IPS-11a (cell line): ENCODE measurements at regions not wholly inside any gene's neighbourhood (a gene's known extent, or its start where the extent isn't known, plus 50 kb on each side); places are given as distances from the start of the nearest gene placed in this dataset.

Source experiments
- H3K4me3 ChIP-seq: one replicate; pipeline ENCODE4 v1.5.1; 2013; ENCODE audit warnings: low read depth, low read length, control low read depth

GRCh38 chr4:11194431-11194830 lies 234.3 kb downstream of the HS3ST1 start:
- H3K4me3 ChIP-seq = no peak overlapping the region

DNA sequence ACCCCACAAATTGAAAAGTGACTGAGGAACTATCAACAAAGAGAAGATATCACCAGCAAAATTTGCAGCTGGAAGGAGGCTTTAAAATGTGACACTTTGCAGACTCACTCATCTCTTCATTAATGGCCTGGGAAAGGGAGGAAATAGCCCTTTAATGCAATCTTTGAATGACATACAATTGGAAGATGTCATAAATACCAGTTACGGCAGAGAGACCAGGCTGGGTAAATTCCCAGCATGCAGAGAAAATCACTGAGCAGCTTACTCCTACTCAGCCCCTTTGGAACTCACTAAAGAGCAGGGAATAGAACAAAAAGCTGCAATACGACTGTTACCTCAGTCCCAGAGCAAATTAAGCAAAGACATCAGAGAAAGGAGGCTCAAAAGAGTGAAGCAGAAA lies 238.9 kb downstream of the HS3ST1 start:
- no peak overlapping the region for H3K4me3 ChIP-seq

- H3K4me3 ChIP-seq = no peak overlapping the region
Measured at GRCh38 chr4:11183356-11183740, 245.3 kb downstream of the HS3ST1 start.

DNA sequence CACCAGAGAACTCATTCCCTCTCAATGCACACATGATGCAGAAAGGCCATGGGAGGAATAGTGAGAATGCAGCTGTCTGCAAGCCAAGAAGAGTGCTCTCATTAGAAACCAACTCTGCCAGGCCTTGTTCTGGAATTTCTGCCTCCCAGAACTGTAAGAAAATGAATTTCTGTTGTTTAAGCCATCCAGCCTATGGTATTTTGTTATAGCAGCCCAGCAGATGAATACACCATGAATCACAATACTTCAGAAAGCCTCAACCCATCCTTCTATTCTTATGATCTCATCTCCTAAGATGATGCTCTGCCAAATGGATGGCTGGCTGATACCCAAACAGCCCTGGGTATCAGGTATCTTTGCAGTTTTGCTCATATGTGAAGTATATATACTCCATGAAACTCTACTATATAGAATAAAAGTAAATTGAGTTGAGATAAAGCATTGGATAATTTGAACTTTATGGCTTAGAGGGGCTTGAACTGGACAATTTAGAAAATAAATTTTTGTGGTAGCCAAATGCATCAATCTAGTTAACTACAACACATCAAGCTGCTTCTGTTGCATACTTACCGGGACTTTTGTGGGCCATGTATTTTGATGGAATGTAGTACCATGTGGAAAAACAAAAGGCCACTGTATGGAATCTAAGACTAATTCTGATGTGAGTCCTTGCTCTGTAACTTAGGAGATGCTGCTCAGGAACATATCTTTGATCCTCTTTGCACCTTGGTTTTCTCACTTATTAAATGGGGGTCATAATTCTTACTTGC lies 245.9 kb downstream of the HS3ST1 start:
- H3K4me3 ChIP-seq = no peak overlapping the region

GRCh38 chr4:11182031-11182430 lies 246.7 kb downstream of the HS3ST1 start:
- H3K4me3 ChIP-seq = no peak overlapping the region

DNA sequence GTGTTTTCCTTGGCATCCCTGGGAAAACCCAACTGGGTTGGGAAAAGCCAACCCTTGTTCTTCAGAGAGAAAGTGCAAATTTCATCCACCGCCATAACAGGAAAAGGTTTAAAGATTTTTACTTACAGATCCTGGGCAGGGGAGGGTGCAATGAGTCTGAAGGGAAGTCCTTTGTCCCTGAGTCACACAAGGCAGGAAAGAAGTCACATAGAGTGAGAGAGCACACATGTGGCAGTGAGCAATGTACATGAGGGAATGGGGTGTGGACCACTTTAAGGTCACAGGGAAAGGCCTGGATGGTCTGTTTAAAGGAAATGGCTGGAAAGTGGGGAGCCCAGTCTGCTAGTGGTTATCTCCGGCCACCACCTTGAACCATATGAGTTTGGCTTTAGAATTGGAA lies 248.9 kb downstream of the HS3ST1 start:
- no peak overlapping the region for H3K4me3 ChIP-seq

DNA sequence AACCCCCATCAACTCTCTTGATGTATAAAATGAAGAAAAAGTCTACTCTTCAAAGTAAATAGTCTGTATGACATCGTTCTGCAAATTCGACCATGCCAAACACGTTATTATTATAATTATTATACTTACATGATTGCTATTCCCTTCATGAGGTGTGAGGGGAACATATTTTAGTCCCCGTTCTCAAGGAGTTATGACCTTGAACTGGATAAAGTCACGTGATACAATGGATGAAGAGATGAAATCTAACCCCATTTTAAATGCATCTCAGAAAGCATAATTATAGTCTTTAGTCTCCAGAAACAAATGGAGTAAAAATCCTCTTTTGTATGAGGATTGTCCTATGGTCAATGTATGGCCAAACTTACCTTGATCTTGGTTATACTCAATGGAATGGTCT lies 250.3 kb downstream of the HS3ST1 start:
- H3K4me3 ChIP-seq = no peak overlapping the region

DNA sequence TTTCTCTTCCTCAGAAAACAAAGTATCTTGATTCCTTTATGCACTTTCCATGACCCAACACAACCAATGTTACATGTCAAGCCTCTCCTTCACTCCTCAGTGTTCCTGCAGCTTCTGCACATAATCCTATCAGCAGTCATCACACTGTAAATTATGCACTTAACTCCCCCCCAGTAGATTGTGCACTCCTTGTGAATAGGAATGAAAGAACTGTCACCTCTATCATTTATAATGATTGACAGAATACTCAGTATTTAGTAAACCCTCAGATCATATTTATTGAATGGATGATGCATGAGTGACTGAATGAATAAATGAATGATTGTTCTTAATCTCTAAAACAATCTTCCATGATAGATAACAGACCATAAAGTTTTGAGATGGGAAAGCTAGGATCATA lies 253.3 kb downstream of the HS3ST1 start:
- no peak overlapping the region for H3K4me3 ChIP-seq

DNA sequence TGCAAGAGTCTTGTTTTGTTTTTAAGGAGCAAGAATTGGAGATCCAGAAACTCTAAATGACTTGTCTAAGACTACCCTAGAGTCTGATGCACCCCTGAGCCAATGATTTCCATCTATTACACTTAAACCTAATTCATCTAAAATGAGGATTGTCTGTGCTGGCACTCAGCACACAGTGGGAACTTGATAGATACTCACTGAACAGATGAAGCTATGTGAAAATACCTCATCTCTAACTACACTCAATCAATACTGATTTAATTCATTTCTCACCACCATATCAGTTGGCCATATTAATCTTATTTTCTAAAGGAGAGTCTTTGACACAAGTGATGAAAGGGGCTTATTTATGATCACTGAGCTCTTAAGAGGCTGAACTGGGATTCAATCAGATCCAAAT lies 262.1 kb downstream of the HS3ST1 start:
- H3K4me3 ChIP-seq = no peak overlapping the region

- H3K4me3 ChIP-seq = no peak overlapping the region
Measured at GRCh38 chr4:11166034-11166433, 262.7 kb downstream of the HS3ST1 start.

DNA sequence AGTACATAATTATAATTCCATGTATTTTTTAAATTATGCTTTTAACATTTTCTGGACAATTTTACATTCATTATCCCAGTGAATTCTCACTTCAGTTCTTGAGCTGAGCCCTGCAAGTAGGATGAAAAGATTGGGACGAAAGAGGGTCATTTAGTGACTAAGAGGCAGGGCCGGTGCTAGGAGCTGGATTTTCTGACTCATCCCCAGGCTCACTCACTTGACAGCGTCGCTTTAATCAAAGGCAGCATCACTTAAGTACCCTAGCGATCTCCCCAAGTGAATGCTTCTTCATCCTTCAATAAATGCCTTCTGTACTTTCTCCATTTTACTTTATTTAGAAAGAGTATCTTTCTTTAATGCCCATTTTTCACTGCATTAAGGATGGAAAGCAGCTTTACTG lies 263.6 kb downstream of the HS3ST1 start:
- H3K4me3 ChIP-seq = no peak overlapping the region

- no peak overlapping the region for H3K4me3 ChIP-seq
Measured at GRCh38 chr4:11160288-11160687, 268.4 kb downstream of the HS3ST1 start.

GRCh38 chr4:11158971-11159370 lies 269.7 kb downstream of the HS3ST1 start:
- no peak overlapping the region for H3K4me3 ChIP-seq

DNA sequence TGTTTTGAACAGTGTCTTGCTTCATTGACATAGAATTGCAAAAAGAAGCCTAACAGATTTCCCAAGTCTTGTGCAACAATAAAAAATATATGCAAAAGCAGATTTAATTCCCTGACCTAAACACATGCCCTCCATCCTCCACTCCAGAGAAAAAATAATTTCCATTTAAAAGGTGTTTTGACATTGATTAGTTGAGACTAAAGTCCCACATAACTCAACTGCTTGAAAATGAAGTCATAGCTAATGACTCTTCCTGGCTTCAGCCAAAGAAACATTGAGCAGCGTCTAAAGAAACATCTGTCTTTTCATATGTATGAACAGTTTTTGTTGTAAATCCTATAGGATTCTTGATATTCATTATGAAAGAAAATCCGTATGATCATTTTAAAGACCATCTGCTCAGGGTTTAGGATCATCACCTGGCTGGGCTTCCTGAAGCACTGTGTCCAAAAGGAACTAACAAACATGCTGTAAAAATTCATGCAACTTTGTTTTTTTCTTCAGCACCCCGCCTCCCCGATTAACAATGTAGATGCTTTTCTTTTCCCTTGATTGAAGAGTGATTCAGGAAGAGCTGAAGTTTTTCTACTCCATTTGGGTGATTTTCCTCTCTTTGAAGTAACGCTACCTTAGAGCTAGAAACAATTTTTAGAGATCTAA lies 273.4 kb downstream of the HS3ST1 start:
- no peak overlapping the region for H3K4me3 ChIP-seq

GRCh38 chr4:11153171-11153750 lies 275.4 kb downstream of the HS3ST1 start:
- no peak overlapping the region for H3K4me3 ChIP-seq

DNA sequence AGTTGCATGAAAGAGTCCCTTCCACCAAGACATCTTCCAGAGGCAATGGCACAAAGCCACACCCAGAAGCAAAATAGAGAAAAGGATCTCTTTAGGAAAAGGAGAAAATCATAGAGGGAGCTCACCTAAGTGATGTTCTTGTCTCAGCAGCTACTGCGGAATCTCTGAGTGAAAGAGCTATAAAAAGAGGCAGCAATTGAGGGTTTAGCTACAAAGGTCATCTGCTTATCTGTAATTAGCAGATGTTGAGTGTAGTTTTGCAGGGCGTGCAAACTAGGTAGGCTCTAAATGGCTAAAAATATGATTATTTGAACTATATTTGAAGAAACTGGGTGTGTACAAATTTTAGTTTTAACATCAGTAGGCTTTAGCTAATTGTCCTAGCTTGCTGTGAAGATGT lies 276.0 kb downstream of the HS3ST1 start:
- H3K4me3 ChIP-seq = no peak overlapping the region

DNA sequence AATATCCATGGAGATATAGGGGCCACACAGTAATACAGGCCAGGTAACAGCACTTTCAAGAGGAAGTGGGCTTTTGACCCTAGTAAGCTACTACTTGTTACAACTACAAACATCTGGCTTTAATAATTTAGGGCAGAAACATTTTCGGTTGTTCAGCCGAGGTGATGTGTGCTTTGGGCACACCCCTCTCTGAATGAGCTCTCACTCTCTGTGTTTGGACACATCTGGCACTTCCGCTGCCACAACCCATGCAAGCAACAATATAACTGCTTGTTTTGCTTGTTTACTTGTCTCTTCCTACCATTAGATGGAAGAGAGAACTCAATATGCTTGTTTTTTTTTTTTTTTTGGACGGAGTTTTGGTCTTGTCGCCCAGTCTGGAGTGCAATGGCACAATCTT lies 277.2 kb downstream of the HS3ST1 start:
- H3K4me3 ChIP-seq = no peak overlapping the region

GRCh38 chr4:11149612-11150259 lies 279.0 kb downstream of the HS3ST1 start:
- H3K4me3 ChIP-seq = no peak overlapping the region

DNA sequence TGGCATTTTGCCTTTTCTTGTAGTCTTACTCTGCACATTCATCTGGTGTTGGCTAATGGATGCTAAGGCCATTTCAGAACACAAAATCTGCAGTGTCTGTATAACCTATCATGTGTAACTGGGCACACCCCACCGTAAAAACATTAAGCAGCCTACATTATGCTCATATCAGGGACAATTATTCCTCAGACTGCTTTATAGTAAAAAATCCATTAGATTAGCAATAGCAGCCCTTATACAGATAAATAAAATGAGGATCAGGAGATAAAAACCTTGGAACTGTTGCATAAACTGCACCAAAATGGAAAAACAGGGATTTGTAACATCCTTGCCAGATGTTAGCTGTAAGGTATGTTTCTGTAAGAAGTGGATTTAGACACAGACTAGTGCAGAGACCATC lies 288.8 kb downstream of the HS3ST1 start:
- H3K4me3 ChIP-seq = no peak overlapping the region

- no peak overlapping the region for H3K4me3 ChIP-seq
Measured at GRCh38 chr4:11138964-11139363, 289.7 kb downstream of the HS3ST1 start.

- H3K4me3 ChIP-seq = no peak overlapping the region
Measured at GRCh38 chr4:11134705-11135104, 294.0 kb downstream of the HS3ST1 start.

DNA sequence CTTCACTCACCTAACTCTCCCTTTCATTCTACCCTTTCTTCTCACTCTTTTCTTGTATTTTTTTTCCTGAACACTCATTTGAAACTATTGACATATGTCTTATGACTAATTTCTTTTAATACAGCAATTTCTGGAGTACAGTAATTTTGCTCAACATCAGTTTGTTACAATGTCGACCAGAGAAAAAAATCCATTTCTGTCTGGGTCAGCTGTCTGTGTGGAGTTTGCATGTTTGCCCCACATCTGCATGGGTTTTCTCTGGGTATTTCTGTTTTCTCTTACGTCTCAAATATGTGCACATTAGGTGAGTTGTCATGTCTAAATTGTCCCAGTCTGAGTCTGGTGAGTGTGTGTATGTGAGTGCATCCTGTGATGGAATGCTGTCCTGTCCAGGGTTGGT lies 294.8 kb downstream of the HS3ST1 start:
- no peak overlapping the region for H3K4me3 ChIP-seq
